T-helper 2 cell (primary cell): ENCODE measurements at regions not wholly inside any gene's neighbourhood (a gene's known extent, or its start where the extent isn't known, plus 50 kb on each side); places are given as distances from the start of the nearest gene placed in this dataset.
"Not testable (repeated sequence)": the region's sequence is repeated elsewhere in the genome, so short reads cannot be mapped to it uniquely, and the experiment has no call there.

ENCODE experiments used
- DNase-seq, 5 experiments: peaks; one replicate each; pipeline versions ENCODE4 v3.0.0 to v3.0.0-alpha.2; 2012 to 2022

DNA sequence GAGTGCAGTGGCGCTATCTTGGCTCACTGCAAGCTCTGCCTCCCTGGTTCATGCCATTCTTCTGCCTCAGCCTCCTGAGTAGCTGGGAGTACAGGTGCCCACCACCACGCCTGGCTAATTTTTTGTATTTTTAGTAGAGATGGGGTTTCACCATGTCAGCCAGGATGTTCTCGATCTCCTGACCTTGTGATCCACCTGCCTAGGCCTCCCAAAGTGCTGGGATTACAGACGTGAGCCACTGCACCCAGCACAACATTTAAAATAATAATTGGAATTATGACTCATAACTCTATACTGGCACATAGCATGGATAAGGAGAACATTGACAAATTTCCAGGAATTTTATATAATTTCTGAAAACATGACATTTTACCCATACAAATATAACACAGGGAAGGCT is 54.2 kb downstream of the DBET start:
- DNase-seq = not testable (repeated sequence)

DNA sequence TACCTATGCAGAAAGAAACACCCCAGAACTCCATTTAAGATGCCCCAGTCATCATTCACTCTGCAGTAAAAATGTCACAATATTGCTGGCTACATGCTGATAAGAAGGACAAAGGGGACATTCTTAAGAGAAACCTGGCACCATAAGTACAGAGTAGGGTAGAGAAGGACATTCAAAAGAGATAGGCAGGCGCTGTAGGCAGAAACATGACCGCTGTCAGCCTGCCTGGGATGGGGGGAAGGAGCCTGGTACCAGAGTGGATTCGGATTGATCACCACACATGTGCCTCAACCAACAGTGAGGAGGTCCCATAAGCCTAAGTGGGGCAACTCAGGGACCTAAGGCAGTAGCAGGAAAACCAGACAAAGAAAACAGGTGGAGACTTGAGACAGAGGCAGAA is 54.1 kb upstream of the DUX4 start:
- not testable (repeated sequence) for DNase-seq

DNA sequence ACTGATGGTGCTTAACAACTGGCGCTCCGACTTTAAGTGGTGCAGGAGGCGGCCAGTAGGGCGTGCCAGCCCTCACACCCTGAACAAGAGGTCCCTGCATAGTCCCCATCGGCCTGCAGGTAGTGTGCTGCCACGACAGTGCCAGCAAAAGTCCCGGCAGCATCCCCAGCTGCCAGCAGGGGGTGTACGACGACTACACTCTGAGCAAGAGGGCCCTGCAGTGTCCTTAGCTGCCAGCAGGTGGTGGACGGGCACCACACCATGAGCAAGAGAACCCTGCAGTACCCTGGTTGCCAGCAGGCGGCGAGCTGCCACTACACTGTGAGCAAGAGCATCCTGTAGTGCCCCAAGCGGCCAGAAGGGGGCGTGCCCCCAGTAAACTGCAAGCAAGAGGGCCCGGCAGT is 53.5 kb upstream of the DUX4 start:
- peak in 1 of 5 experiments; percentile 47 for DNase-seq

DNA sequence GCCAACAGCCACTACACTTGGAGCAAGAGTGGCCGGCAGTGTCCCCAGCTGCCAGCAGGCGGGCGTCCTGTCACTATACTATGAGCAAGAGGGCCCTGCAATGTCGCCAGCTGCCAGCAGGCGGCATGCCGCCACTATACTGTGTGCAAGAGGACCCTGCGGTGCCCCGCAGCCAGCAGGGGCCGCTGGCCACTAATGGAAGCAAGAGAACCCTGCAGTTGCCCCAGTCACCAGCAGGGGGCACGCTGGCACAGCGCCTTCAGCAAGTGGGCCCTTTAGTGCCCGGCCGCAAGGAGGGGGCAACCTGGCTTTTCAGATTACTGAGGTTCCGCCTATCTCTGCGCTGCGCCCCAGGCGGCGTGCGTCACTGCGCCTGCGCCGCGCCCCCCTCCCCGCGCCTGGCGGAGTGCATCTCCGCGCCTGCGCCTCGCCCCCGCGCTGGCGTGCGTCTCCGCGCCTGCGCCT is 53.0 kb upstream of the DUX4 start:
- DNase-seq = peak in 2 of 5 experiments; percentile 32 to 48

DNA sequence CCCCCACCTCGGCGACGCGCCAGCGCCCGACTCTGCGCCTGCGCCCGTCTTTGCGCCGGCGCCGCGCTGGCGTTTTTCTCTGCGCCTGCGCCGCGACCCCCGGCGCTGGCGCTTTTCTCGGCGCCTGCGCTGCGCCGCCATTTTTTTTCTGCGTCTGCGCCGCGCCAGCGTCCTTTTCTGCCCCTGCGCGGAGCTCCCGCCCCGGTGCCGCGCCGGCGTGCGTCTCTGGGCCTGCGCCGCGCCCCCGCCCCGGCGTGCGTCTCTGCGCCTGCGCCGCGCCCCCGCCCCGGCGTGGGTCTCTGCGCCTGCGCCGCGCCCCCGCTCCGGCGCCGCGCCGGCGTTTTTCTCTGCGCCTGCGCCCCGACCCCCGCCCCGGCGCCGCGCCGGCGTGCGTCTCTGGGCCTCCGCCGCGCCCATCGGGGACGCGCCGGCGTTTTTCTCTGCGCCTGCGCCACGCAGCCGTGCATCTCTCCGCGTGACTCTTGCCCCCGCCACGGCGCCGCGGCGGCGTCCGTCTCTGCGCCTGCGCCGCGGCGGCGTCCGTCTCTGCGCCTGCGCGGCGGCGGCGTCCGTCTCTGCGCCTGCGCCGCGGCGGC is 52.4 kb upstream of the DUX4 start:
- not testable (repeated sequence) for DNase-seq

DNA sequence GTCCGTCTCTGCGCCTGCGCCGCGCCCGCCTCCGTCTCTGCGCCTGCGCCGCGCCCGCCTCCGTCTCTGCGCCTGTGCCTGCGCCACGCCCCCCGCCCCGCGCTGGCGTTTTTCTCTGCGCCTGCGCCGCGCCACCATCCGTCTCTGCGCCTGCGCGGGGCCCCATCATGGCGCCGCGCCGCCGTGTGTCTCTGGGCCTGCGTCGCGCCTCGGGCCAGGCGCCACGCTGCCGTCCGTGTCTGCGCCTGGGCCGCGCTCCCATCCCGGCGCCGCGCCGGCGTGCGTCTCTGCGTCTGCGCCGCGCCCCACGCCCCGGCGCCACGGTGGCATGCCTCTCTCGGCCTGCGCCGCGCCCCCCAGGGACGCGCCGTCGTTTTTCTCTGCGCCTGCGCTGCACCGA is 51.8 kb upstream of the DUX4 start:
- no peak for DNase-seq

DNA sequence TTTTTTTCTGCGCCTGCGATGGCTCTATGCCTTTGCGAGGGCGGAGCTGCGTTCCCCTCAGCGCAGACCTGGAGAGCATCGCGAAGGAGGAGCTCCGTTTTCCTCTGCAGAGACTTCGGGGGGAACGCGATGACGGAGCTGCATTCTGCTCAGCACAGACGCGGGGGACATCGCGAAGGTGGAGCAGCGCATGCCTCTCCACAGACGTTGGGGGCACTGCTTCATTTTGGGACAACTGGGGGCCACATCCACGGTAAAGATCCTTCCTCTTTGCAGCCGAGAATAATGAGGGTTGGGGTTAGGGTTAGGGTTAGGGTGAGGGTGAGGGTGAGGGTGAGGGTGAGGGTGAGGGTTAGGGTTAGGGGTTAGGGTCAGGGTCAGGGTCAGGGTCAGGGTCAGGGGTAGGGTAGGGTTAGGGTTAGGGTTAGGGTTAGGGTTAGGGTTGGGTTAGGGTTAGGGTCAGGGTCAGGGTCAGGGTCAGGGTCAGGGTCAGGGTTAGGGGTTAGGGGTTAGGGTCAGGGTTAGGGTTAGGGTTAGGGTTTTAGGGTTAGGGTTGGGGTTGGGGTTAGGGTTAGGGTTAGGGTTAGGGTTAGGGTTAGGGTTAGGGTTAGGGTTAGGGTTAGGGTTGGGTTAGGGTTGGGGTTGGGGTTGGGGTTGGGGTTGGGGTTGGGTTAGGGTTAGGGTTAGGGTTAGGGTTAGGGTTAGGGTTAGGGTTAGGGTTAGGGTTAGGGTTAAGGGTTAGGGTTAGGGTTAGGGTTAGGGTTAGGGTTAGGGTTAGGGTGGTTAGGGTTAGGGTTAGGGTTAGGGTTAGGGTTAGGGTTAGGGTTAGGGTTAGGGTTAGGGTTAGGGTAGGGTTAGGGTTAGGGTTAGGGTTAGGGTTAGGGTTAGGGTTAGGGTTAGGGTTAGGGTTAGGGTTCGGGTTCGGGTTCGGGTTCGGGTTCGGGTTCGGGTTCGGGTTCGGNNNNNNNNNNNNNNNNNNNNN is 51.1 kb upstream of the DUX4 start:
- DNase-seq = not testable (repeated sequence)
